COR-L47 (cell line): ENCODE measurements at regions not wholly inside any gene's neighbourhood (a gene's known extent, or its start where the extent isn't known, plus 50 kb on each side); places are given as distances from the start of the nearest gene placed in this dataset.
"Not testable (repeated sequence)": the region's sequence is repeated elsewhere in the genome, so short reads cannot be mapped to it uniquely, and the experiment has no call there.

Source experiments
- DNase-seq: peaks from one replicate; lab custom pipeline; 2025; lab: John Stamatoyannopoulos, UW

DNA sequence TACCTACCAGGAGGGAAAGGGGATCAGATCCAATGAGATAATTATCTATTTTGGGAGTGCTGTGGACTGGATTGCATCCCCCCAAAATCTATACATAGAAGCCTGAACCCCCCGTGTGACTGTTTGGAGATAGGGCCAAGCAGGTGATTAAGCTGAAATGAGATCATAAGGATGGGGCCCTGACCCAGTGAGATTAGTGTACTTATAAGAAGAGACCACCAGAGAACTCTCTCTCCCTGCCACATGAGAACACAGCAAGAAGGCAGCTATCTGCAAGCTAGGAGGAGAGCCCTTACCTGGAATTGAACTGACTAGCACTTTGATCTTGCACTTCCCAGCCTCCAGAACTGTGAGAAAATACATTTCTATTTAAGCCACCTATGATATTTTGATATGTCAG lies 132.2 kb upstream of the NOX3 start:
- DNase-seq = no peak

DNA sequence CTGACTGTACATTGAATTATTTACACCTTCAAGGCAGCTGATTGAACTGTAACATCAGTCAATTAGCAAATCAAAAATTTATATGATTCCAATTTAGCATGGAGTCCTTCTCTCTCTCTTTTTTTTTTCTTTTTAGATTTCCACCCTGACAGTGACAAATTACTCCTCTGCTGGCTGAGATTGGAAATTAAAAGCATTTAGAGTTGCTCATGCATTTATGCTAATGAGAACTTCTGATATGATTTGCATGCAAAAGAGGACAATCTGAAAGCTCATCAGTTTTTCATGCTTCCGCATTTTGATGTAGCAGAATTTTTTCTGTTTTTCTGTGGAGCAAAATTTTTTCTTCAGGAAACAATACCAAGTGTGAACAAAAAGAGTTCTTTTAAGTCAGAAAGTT lies 130.5 kb upstream of the NOX3 start:
- no peak for DNase-seq

DNA sequence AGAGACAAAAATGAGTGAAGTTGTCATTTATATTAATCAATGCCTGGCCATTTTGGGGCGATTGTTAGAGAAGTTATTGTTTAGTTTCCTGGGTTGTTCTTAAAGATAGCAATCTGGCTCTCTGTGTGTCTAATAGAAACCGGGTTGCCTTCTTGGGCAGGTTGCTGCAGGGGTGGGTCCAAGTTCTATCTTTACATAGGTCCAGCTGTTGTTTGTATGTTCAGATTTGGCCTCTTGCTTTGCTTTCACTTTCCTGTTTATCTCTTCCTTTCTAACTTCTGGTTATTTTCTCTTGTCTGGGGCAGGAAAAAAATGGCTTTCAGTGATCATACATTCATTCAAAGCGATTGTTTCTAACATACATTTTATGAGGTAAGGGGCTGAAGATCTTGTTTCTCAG lies 128.4 kb upstream of the NOX3 start:
- DNase-seq = no peak

DNA sequence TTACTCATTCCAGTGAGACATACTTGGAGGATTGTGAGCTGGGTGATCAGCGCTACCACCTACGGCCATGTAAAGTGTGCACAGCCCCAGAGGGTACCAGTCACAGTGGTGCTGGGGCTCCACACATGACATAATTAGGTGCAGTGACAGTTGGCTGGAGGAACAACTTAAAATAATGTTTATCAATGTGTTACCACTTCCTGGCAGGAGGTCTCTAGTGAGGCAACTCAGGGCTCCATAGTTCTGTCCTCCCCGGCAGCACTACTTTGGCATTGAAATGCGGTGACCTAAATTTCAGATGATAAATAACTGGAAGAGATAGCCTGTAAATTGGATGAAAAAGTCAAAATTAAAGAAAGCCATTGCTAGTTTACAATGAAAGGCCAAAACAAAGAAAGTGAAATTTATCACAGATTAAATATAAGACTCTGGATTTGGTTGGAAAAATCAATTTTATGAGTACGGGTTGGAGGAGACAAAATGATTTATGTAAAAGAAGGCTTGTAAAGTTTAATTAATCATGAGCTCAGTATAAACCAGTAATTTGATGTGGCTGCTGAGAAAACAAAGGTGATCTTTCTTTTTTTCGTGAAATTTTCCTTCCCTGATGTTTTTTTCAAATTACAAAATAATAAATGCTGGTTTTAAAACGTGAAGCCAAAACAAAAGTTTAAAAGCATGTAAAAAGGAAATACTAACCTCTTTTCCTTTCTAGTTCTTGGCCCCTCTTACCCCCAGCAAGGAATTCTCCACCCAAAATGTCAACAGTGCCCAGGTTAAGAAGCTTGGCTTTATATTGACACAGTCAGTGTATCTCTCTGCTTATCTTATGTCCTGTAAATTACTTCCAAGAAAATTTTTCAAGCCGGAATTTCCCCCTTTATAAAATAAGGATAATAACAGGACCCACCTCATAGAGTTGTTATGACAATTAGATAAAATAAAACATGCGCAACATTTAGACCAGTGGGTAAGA lies 126.7 kb upstream of the NOX3 start:
- no peak for DNase-seq

DNA sequence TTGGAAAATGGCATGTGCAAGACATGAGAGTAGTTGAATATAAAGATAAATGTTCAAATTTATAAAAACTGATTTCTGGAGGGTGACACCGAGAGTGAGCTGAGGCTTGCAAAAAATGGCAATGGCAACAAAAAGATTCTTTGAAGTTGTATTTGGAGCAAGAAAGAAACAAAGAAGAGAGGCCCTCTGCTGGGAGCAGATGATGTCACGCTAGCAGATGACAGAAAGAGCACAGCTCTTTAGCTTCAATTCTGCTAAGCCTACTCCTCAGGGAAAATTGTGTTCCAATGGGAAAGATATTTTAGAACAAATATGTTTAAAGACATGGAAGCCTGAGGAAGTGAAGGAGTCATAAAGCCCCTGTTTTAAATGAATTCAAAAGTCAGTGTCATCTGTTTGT lies 125.3 kb upstream of the NOX3 start:
- no peak for DNase-seq

DNA sequence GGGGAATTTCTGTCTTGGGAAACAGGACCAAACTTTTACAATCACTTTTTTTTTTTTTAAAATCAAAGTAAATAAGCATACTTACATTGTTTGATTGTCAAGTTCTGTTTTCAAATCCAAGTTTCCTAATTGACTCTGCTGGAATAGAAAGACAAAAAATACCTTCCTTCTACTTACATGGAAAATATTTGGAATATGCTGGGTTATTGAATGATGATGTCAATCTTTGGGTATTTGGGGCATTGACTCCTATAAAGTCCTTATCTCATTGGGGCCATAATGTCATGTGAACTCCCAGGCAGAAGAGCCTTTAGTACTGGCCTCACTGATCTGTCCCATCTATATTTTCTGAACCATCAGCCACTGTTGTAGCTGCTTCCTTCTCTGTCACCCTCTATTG lies 122.6 kb upstream of the NOX3 start:
- no peak for DNase-seq

DNA sequence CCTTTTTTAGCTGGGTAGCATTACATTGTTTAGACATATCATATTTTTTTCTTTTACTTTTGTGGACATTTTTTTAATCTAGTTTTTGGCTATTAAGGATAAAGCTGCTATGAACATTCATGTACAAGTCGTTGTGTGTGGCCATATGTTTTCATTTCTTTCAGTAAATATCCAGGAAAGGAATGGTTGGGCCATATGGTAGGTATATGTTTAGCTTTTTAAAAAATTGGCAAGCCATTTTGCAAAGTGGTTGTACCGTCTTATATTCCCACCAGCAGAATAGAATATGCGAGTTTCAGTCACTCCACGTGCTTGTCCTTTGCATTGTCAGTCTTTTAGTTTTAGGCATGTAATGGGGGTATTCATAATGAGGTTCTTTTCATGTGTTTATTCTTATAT lies 106.3 kb upstream of the NOX3 start:
- no peak for DNase-seq

DNA sequence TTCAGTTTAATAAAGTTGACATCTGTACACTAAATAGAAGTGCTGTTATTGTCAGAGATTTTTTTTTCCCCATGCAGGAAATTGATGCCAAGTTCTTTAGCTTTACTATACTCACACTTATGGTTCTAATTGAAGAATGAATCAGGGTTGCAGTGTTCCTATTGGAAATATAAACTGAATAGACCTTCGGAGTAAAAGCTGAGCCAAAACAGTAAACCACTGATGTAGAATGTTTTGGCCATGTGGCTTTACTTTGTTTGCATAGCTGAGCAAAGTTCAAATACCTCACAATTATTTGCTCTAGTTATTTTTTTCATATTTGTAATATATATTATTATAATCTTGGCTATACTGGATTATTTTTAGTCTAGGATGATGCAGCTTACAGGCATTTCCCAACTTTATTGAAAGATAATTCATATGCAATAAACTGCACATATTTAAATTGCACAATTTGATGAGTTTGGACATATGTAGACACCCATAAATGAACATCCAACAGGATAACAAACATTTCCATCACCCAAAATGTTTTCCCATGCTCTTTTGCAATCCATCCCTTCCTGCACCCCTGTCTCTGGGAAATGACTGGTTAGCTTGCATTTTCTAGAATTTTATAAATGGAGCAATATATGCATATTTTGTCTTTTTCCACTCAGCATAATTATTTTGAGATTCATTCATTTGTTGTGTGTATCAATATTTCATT lies 105.8 kb upstream of the NOX3 start:
- DNase-seq = no peak

DNA sequence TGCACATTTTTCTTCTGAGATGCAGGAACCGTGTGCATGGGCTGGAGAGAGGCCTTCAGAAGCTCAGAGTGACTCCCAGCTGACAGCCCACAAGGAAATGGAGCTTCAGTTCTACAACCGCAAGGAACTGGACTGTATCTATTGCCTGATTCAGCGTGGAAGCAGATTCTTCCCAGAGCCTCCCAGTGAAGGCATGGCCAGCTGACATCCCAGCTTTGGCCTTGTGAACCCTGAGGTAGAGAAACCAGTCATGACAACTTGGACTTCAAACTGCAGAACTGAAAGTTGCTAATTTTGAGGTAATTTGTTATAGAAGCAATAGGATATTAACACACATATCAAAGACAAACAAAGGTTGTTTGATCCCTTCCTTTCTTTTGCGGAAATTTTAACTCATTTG lies 94.3 kb upstream of the NOX3 start:
- DNase-seq = no peak

DNA sequence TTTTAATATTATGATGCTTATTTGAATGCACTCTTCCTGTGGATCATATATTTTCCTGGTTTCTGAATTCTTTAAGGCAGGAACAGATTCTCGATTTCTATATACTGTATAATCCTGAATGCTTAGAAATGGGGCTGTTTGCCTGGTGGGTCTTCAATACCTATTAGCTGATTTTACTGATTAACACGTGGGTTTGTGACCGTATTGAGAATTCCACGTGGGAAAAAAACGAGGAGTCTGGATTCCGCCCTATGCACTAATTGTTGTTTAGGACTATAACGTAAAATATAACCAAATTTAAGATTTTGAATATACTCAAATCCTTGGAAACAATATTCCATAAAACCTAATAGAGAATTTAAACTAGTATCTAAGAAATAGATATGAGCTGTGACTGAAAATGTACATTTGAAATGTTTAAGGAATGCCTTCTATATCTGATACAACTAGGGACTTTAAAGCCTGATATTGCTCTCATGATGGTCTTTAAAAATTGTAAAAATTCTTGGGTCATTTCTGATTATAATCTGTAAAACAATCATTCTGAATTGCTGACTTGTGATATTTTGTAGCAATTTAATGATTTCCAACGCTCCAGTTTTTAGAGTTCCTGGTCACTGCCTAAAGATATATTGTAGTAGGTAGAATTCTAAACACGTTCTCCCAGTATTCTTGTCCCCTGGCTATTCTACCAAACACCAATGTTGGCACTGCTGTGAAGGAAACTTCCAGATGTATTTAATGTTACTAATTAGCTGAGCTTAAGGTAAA lies 93.6 kb upstream of the NOX3 start:
- DNase-seq = no peak

DNA sequence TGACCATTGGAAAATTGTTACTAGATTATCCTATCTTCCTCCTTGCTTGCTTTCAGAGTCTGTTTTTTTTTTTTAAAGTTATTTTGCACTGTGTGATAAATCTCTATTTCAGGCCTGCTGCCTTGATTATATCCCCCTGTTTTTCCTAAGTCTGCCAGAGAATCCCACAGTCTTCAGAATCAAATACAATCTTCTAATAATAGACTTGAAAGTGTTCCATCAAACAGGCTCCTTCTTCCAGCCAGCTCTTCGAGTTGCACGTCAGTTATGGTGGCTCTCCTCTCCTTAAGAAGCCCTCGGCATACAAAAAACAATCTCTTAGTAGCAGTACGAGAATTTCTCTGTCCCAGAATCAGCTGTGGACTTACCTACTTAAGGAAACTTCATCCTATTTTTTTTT lies 92.9 kb upstream of the NOX3 start:
- no peak for DNase-seq

DNA sequence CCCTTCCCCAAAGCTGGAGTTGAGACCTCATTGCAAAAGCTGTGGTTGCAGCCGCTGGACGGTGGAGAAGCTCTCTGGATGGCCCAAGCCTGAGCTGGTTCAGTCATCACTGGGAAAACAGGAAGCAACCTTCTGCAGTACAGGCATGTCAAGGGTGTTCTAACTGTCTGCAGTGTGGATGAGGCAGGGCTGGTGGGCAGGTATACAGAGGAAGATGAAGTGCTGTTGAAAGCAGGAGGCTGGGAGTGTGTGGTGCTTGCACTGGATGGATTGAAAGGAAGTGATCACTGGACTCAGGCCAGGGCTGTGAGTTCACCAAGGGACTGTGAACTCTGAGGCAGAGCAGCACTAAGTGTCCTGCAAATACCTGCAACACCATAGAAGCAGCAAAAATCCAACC lies 89.0 kb upstream of the NOX3 start:
- no peak for DNase-seq

DNA sequence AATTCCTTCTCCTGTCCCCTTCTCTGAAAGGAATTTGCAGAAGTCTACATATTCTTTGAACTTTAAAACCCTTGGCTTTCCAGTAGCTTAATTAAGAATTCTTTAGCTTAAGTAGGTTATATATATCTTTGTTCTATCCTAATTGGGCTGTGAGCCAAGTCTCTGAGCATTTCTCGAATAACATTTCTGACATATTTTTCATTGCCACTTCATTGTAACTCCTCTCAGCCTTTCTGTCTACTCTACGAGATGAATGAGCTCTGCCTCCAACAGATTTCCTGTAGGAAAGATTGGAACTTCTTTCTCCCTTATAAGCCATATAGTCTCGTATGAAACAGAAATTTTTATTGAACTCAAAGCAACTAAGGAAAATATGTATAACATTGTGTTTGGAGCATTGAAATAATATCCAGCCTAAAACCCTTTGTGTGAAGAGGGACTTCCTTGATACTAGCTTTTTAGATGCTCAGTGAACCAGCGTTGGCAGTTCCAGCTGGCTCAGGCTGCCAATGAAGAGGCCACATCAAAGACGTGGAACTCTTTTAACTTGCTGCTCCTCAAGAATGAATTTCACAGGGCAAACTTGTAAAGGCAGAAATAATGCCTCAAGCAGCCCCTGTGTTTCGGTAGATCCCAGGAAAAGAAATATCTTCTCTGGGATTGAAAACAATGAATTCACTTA lies 87.7 kb upstream of the NOX3 start:
- no peak for DNase-seq

DNA sequence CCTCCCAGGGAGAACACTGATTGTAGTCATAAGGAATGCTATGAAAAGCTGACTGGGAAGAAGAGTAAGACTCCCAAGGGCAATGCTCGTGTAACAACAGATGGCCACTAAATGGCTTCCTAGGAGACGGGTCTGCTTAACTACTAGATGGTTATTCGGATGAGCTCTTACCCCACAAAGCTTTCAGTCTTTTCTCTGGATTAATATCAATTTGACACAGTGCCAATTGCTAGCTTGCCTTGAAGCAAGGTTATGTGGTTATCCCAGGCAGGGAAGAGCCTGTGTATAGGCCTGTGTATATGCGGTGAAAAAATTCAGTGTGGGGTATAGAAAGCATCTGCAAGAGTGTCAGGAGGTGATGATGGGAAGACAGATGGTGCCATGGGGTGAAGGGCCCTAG lies 86.4 kb upstream of the NOX3 start:
- DNase-seq = no peak

DNA sequence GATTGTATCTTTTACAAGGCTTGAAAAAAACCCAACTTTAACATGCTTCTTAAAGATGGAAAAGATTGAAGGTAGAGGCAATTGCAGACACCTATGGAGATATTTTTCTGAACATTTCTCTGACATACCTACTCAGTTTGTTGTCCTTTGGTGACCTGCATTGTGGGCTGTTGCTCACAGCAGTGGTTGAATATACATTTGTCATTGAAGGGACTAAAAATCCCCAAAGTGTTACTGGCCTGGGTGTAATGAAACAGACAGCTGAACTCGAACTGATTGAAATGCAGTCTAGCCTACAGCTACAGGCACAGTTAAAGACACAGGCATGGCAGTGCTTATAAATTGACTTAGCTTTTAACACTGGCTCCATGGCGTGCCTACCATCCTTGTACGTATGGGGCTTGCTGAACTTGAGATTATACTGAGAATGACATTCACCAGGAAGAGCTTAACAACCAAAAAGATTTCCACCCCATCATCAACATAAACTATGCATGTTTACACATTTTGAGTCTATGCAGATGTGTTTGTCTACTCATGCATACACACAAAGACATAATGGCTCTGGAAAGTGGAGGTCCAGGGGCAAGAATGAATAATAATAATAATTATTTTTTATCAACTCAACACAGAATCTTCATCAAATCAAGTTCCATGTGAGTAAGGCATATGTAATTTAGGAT lies 83.2 kb upstream of the NOX3 start:
- DNase-seq = no peak

DNA sequence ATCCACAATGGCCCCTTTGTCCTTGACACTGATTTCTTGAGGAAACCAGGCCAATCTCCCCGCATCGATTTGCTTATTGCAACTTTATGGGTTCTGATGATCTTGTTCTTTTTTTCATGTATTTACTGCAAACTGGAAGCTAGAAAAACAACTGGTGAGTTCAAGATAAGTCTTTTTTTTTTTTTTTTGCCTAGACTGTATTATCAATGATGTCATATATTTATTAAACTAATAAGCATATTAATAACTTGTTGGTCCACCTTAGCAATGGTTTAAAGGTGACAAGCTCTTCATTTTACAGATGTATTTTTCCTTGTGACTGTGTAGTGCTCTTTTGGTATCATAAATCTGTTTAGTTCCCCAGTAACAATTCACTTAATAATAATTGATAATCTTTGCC lies 79.0 kb upstream of the NOX3 start:
- DNase-seq = no peak

DNA sequence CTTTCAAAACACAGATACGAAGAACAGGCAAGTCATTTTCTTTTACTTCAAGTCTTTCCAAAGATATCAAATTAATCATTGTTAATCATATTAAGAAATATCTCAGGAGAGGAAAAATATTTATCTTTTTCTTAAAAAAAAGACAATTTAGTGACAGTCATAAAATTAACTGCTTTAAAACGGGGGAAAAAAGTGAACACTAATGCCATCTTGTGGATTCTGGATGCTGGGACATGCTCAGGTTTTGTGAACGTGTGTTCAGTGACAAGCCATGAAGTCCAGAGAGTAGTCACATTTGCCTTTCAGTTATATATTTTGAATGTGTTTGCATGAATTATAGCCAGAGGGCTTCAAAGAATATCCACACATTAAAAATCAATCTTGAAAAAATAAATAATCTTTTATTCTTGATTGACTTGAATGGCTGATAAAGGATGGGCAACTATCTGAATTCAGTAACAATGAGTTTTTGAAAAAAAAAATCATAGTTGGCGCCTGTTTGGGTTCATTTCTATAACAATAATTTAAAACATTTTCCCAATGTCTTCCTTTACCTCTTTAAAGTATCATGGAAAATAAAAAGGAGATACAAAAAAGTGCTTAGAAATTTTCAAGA lies 74.7 kb upstream of the NOX3 start:
- peak; percentile 1 for DNase-seq

DNA sequence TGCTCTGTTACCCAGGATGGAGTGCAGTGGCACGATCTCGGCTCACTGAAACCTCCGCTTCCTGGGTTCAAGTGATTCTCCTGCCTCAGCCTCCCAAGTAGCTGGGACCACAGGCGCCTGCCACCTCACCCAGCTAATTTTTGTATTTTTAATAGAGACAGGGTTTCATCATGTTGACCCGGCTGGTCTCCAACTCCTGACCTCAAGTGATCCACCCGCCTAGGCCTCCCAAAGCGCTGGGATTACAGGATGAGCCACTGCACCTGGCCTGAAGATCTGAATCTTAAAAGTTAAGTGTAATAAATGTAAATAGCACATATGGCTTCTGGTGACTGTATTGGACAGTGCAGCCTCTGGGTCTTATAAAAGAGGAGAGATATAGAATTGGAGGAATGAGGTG lies 74.2 kb upstream of the NOX3 start:
- not testable (repeated sequence) for DNase-seq

DNA sequence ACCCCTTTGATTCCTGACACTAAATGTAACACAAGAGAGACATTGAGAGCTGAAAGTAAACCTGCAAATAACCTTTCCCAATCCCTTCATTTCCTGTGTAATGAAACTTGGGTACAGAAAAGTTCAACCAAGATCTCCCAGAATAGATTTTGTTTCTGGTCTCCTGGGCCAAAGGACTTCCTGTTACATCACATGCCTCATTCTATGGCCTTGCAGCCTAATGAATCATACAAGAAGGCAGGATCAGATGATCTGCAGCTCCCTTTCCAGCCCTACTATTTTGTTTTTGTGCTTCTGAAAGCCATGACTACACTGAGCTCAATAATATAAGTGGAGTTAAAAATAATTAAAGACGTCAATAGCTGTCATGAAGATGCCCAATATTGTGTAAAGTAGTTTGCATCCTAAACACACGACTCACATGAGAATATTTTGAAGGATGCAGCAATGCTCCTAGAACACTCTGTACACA lies 73.4 kb upstream of the NOX3 start:
- DNase-seq = no peak

DNA sequence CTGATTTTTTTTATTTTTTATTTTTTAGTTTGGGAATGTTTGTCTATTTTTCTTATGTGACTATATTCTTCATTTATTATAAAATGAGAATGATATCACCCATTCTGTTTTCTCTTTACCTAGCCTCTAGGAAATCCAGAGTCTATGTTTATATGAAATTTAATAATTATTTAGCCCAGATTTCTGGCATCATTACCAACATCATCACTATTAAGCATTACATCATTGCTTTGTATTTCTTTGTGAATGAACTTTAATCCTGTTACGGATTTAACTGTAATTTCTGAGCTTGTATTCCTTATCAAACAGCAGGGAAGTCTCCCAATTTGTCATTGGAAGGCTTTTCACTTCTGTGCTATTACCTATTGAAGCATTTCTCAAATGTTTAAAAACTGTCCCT lies 72.7 kb upstream of the NOX3 start:
- no peak for DNase-seq

DNA sequence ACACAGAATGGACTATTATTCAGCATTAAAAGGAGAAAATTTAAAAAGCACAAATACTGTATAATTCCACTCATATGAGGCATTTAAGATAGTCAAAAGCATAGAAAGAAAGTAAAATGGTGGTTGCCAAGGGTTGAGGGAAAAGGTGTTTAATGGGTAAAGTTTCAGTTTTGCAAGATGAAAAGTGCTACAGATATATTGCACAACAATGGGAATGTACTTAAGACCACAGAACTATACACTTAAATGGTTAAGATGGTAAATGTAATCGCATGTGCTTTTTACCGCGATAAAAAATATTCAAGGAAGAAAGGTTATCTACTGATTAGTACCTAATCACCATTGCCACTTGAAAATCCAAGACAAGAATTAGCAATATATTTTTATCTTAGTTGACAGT lies 71.8 kb upstream of the NOX3 start:
- no peak for DNase-seq
